ENCODE measurements at regions not wholly inside any gene's neighbourhood (a gene's known extent, or its start where the extent isn't known, plus 50 kb on each side); places are given as distances from the start of the nearest gene placed in this dataset.

- no peak overlapping the region for H3K4me3 ChIP-seq (ENCODE audit: low read depth, low read length)
Observed at GRCh38 chr14:98965076-98965475, 306.9 kb downstream of the BCL11B start.

GRCh38 chr14:98966016-98966415 lies 306.0 kb downstream of the BCL11B start:
- H3K4me3 ChIP-seq (ENCODE audit: low read depth, low read length), result no peak overlapping the region

- H3K4me3 ChIP-seq (ENCODE audit: low read depth, low read length), result no peak overlapping the region
Observed at GRCh38 chr14:98966475-98967162, 305.4 kb downstream of the BCL11B start.

GRCh38 chr14:98974113-98974512 lies 297.9 kb downstream of the BCL11B start:
- H3K4me3 ChIP-seq (ENCODE audit: low read depth, low read length), result no peak overlapping the region

GRCh38 chr14:98976271-98976670 lies 295.7 kb downstream of the BCL11B start:
- H3K4me3 ChIP-seq (ENCODE audit: low read depth, low read length), result no peak overlapping the region

- H3K4me3 ChIP-seq (ENCODE audit: low read depth, low read length), result no peak overlapping the region
Observed at GRCh38 chr14:98977451-98977850, 294.5 kb downstream of the BCL11B start.

GRCh38 chr14:98982986-98983385 lies 289.0 kb downstream of the BCL11B start:
- H3K4me3 ChIP-seq (ENCODE audit: low read depth, low read length), result no peak overlapping the region

- H3K4me3 ChIP-seq (ENCODE audit: low read depth, low read length), result no peak overlapping the region
Observed at GRCh38 chr14:98984027-98984718, 287.8 kb downstream of the BCL11B start.

- H3K4me3 ChIP-seq (ENCODE audit: low read depth, low read length), result no peak overlapping the region
Observed at GRCh38 chr14:98984719-98985041, 287.3 kb downstream of the BCL11B start.

GRCh38 chr14:98993818-98994217 lies 278.2 kb downstream of the BCL11B start:
- H3K4me3 ChIP-seq (ENCODE audit: low read depth, low read length), result no peak overlapping the region

- H3K4me3 ChIP-seq (ENCODE audit: low read depth, low read length), result no peak overlapping the region
Observed at GRCh38 chr14:98994561-98994960, 277.4 kb downstream of the BCL11B start.

GRCh38 chr14:98997526-98998205 lies 274.3 kb downstream of the BCL11B start:
- H3K4me3 ChIP-seq (ENCODE audit: low read depth, low read length), result no peak overlapping the region

- no peak overlapping the region for H3K4me3 ChIP-seq (ENCODE audit: low read depth, low read length)
Observed at GRCh38 chr14:98999345-98999744, 272.7 kb downstream of the BCL11B start.

GRCh38 chr14:98999901-99000300 lies 272.1 kb downstream of the BCL11B start:
- no peak overlapping the region for H3K4me3 ChIP-seq (ENCODE audit: low read depth, low read length)

- no peak overlapping the region for H3K4me3 ChIP-seq (ENCODE audit: low read depth, low read length)
Observed at GRCh38 chr14:99001241-99001640, 270.8 kb downstream of the BCL11B start.

- H3K4me3 ChIP-seq (ENCODE audit: low read depth, low read length), result no peak overlapping the region
Observed at GRCh38 chr14:99003646-99004045, 268.4 kb downstream of the BCL11B start.

- H3K4me3 ChIP-seq (ENCODE audit: low read depth, low read length), result no peak overlapping the region
Observed at GRCh38 chr14:99004112-99004511, 267.9 kb downstream of the BCL11B start.

- H3K4me3 ChIP-seq (ENCODE audit: low read depth, low read length), result no peak overlapping the region
Observed at GRCh38 chr14:99006276-99006675, 265.7 kb downstream of the BCL11B start.

- no peak overlapping the region for H3K4me3 ChIP-seq (ENCODE audit: low read depth, low read length)
Observed at GRCh38 chr14:99007795-99008194, 264.2 kb downstream of the BCL11B start.

- no peak overlapping the region for H3K4me3 ChIP-seq (ENCODE audit: low read depth, low read length)
Observed at GRCh38 chr14:99009871-99010270, 262.1 kb downstream of the BCL11B start.

GRCh38 chr14:99011385-99011784 lies 260.6 kb downstream of the BCL11B start:
- no peak overlapping the region for H3K4me3 ChIP-seq (ENCODE audit: low read depth, low read length)

- H3K4me3 ChIP-seq (ENCODE audit: low read depth, low read length), result no peak overlapping the region
Observed at GRCh38 chr14:99012703-99013102, 259.3 kb downstream of the BCL11B start.

Data from iPS-11a (cell line).